H9 (cell line): ENCODE measurements at regions not wholly inside any gene's neighbourhood (a gene's known extent, or its start where the extent isn't known, plus 50 kb on each side); places are given as distances from the start of the nearest gene placed in this dataset.

Experiments
- DNase-seq: peaks from one replicate; pipeline ENCODE4 v3.0.0-alpha.2; 2017
- H2AFZ ChIP-seq: one replicate; pipeline ENCODE4 v1.6.1; 2013; ENCODE audit warnings: mild to moderate bottlenecking, low read length, control low read depth, moderate library complexity
- H2AK5ac ChIP-seq: 2 replicates; pipeline ENCODE4 v1.6.1; 2013; ENCODE audit warnings: low read length, control low read depth, mixed read lengths; ENCODE audit not compliant: insufficient read length
- H2BK120ac ChIP-seq: one replicate; pipeline ENCODE4 v1.6.1; 2013; ENCODE audit warnings: low read depth, mild to moderate bottlenecking, low read length, control low read depth, inconsistent platforms; ENCODE audit not compliant: poor library complexity, severe bottlenecking
- H2BK12ac ChIP-seq: 2 replicates; pipeline ENCODE4 v1.6.1; 2013; ENCODE audit warnings: low read length, control low read depth, mixed read lengths, low read depth; ENCODE audit not compliant: insufficient read length
- H2BK15ac ChIP-seq: 2 replicates; pipeline ENCODE4 v1.6.1; 2013; ENCODE audit warnings: low read depth, low read length, control low read depth
- H2BK20ac ChIP-seq: one replicate; pipeline ENCODE4 v1.6.1; 2013; ENCODE audit warnings: low read depth, mild to moderate bottlenecking, low read length, control low read depth, inconsistent platforms; ENCODE audit not compliant: poor library complexity, severe bottlenecking
- H2BK5ac ChIP-seq: 2 replicates; pipeline ENCODE4 v1.6.1; 2013; ENCODE audit warnings: low read length, control low read depth, mixed read lengths; ENCODE audit not compliant: insufficient read length
- H3K14ac ChIP-seq: 2 replicates; pipeline ENCODE4 v1.6.1; 2013; ENCODE audit warnings: low read length, control low read depth; ENCODE audit not compliant: insufficient read depth
- H3K18ac ChIP-seq: 2 replicates; pipeline ENCODE4 v1.6.1; 2013; ENCODE audit warnings: low read depth, mild to moderate bottlenecking, mixed read lengths, low read length, control low read depth; ENCODE audit not compliant: insufficient read length
- H3K23ac ChIP-seq: 2 replicates; pipeline ENCODE4 v1.6.1; 2013; ENCODE audit warnings: low read length, control low read depth, mixed read lengths, low read depth; ENCODE audit not compliant: insufficient read length
- H3K23me2 ChIP-seq: 2 replicates; pipeline ENCODE4 v1.6.1; 2013; ENCODE audit warnings: low read depth, mild to moderate bottlenecking, mixed read lengths, low read length, control low read depth; ENCODE audit not compliant: insufficient read length, poor library complexity, severe bottlenecking
- H3K27ac ChIP-seq: 2 replicates; pipeline ENCODE4 v1.5.1; 2013; ENCODE audit warnings: low read length, control low read depth, mixed read lengths, low read depth; ENCODE audit not compliant: insufficient read length
- H3K27me3 ChIP-seq: 2 replicates; pipeline ENCODE4 v1.6.1; 2013; ENCODE audit warnings: low read length, control low read depth, inconsistent platforms; ENCODE audit not compliant: insufficient read depth
- H3K4ac ChIP-seq: 2 replicates; pipeline ENCODE4 v1.6.1; 2013; ENCODE audit warnings: low read depth, mild to moderate bottlenecking, control low read depth, inconsistent platforms, low read length, moderate library complexity
- H3K4me1 ChIP-seq: 2 replicates; pipeline ENCODE4 v1.6.1; 2013; ENCODE audit warnings: low read length, control low read depth, inconsistent platforms; ENCODE audit not compliant: insufficient read depth
- H3K4me2 ChIP-seq: 2 replicates; pipeline ENCODE4 v1.6.1; 2013; ENCODE audit warnings: low read length, control low read depth, mixed read lengths; ENCODE audit not compliant: insufficient read length, insufficient read depth
- H3K56ac ChIP-seq: 2 replicates; pipeline ENCODE4 v1.6.1; 2013; ENCODE audit warnings: low read depth, mild to moderate bottlenecking, mixed read lengths, low read length, control low read depth; ENCODE audit not compliant: insufficient read length
- H3K79me1 ChIP-seq: 2 replicates; pipeline ENCODE4 v1.6.1; 2013; ENCODE audit warnings: low read depth, mild to moderate bottlenecking, moderate library complexity, low read length, control low read depth, inconsistent platforms; ENCODE audit not compliant: insufficient read depth, poor library complexity, severe bottlenecking
- H3K79me2 ChIP-seq: 2 replicates; pipeline ENCODE4 v1.6.1; 2013; ENCODE audit warnings: low read length, control low read depth, inconsistent platforms; ENCODE audit not compliant: insufficient read depth
- H3K9ac ChIP-seq: 2 replicates; pipeline ENCODE4 v1.6.1; 2013; ENCODE audit warnings: low read length, control low read depth, mixed read lengths; ENCODE audit not compliant: insufficient read length; ENCODE audit errors: extremely low read depth
- H3K9me3 ChIP-seq: one replicate; pipeline ENCODE4 v1.6.1; 2013; ENCODE audit warnings: low read depth, low read length, inconsistent platforms; ENCODE audit not compliant: control insufficient read depth
- H3T11ph ChIP-seq: one replicate; pipeline ENCODE4 v1.6.1; 2013; ENCODE audit warnings: mild to moderate bottlenecking, low read length, control low read depth, inconsistent platforms
- H4K20me1 ChIP-seq: one replicate; pipeline ENCODE4 v1.6.1; 2013; ENCODE audit not compliant: control insufficient read depth, insufficient read length, insufficient read depth
- H4K5ac ChIP-seq: 2 replicates; pipeline ENCODE4 v1.6.1; 2013; ENCODE audit warnings: low read depth, mild to moderate bottlenecking, mixed read lengths, low read length, control low read depth; ENCODE audit not compliant: insufficient read length
- H4K8ac ChIP-seq: replicated peaks from 2 replicates; pipeline ENCODE4 v1.6.1; 2013; ENCODE audit warnings: low read length, control low read depth, mixed read lengths, low read depth; ENCODE audit not compliant: insufficient read length
- H4K91ac ChIP-seq: 2 replicates; pipeline ENCODE4 v1.6.1; 2013; ENCODE audit warnings: low read depth, mild to moderate bottlenecking, moderate library complexity, mixed read lengths, low read length, control low read depth; ENCODE audit not compliant: insufficient read length
- H3K27ac Mint-ChIP-seq, 3 experiments: 2 replicates in 2 of 3; 3 replicates in 1 of 3; pipeline ENCODE4 v1.8.0; 2020 to 2021; ENCODE audit warnings: mixed read lengths in 3 of 3, mild to moderate bottlenecking in 1 of 3, moderate library complexity in 1 of 3
- H3K27me3 Mint-ChIP-seq: 2 replicates; pipeline ENCODE4 v1.8.0; 2021; ENCODE audit warnings: low read depth, mild to moderate bottlenecking, moderate library complexity, mixed read lengths
- H3K36me3 Mint-ChIP-seq, 3 experiments: 2 replicates in 2 of 3; 3 replicates in 1 of 3; pipeline ENCODE4 v1.8.0; 2020 to 2021; ENCODE audit warnings: low read depth in 3 of 3, mixed read lengths in 3 of 3; ENCODE audit not compliant: insufficient read depth in 1 of 3
- H3K4me1 Mint-ChIP-seq, 2 experiments: 2 replicates each; pipeline ENCODE4 v1.8.0; 2020; ENCODE audit warnings: mixed read lengths in 2 of 2
- H3K4me3 Mint-ChIP-seq, 2 experiments: 2 replicates in 1 of 2; 3 replicates in 1 of 2; pipeline ENCODE4 v1.8.0; 2020 to 2021; ENCODE audit warnings: mild to moderate bottlenecking in 2 of 2, mixed read lengths in 2 of 2, moderate library complexity in 1 of 2
- H3K9me3 Mint-ChIP-seq, 2 experiments: 2 replicates in 1 of 2; 3 replicates in 1 of 2; pipeline ENCODE4 v1.8.0; 2020; ENCODE audit warnings: mild to moderate bottlenecking in 2 of 2, mixed read lengths in 2 of 2, moderate library complexity in 1 of 2
- CTCF ChIP-seq: fragments of 200-600 bp; sonication (generic); conservative IDR thresholded peaks from 3 replicates; pipeline ENCODE4 v1.8.0; 2021; ENCODE audit warnings: antibody characterized with exemption, mild to moderate bottlenecking
- WGBS: extraction: QIAGEN DNeasy Blood & Tissue Kit; methylation state at CpG from one replicate; pipeline ENCODE4 v1.1.7; 2013; ENCODE audit warnings: missing lambda C conversion rate, low lambda C conversion rate, mixed read lengths; ENCODE audit not compliant: insufficient read length; ENCODE audit errors: extremely low coverage; 5-methylcytosine and 5-hydroxymethylcytosine counted together

- H3K56ac ChIP-seq = no peak overlapping the region
- no peak overlapping the region for H3K18ac ChIP-seq
- H4K91ac ChIP-seq = no peak overlapping the region
- no peak overlapping the region for H2AFZ ChIP-seq
- no peak overlapping the region for H3K9ac ChIP-seq
- no peak overlapping the region for H3K14ac ChIP-seq
- H2BK15ac ChIP-seq = no peak overlapping the region
- peak overlapping the region in 1 of 2 experiments; percentile 8; a peak in 1 of 5 replicates for H3K4me3 Mint-ChIP-seq
- no peaks in the 10 kb centered on the region for H3K9me3 ChIP-seq
- peaks cover 2% of the 10 kb centered on the region; the same call in 1 of the 2 replicates for H3K27me3 Mint-ChIP-seq
- H3K4me1 Mint-ChIP-seq = peaks cover 28 to 29% of the 10 kb centered on the region in 2 experiments
- H3T11ph ChIP-seq = no peak overlapping the region
- TF ChIP-seq CTCF = no peak
- H3K4ac ChIP-seq = no peak overlapping the region
- no CpG with 5 or more reads among the region's 8 CpGs for WGBS
- no peak overlapping the region for H2BK20ac ChIP-seq
- no peak overlapping the region for H4K5ac ChIP-seq
- no peak overlapping the region for H3K4me2 ChIP-seq
- H3K27me3 ChIP-seq = no peaks in the 10 kb centered on the region
- H3K4me1 ChIP-seq = peaks cover 9% of the 10 kb centered on the region; the same call in 1 of the 2 replicates
- H2BK12ac ChIP-seq = no peak overlapping the region
- H2BK120ac ChIP-seq = no peak overlapping the region
- no peak overlapping the region; a peak in 1 of 7 replicates for H3K27ac Mint-ChIP-seq
- no peak overlapping the region for H2BK5ac ChIP-seq
- H3K9me3 Mint-ChIP-seq = peaks cover 16 to 17% of the 10 kb centered on the region in 2 experiments
- no peak overlapping the region for H2AK5ac ChIP-seq
- H3K36me3 Mint-ChIP-seq = peaks cover 8 to 12% (median 9%) of the 10 kb centered on the region in 3 experiments
- H3K23me2 ChIP-seq = no peaks in the 10 kb centered on the region
- H3K79me1 ChIP-seq = no peaks in the 10 kb centered on the region
- DNase-seq = peak; percentile 66
- H3K79me2 ChIP-seq = no peaks in the 10 kb centered on the region
- no peak overlapping the region for H4K8ac ChIP-seq
- no peaks in the 10 kb centered on the region for H4K20me1 ChIP-seq
- H3K23ac ChIP-seq = no peak overlapping the region
- no peak overlapping the region for H3K27ac ChIP-seq
These were observed 347.5 kb upstream of the ASIC2 start for GRCh38 chr17:33640629-33641028.
